HEK293T (cell line): ENCODE measurements at regions not wholly inside any gene's neighbourhood (a gene's known extent, or its start where the extent isn't known, plus 50 kb on each side); places are given as distances from the start of the nearest gene placed in this dataset.

Source experiments
- ARNT ChIP-seq: fragments of 450-650 bp; IDR thresholded peaks from 2 replicates; pipeline ENCODE4 v1.6.1; 2017; ENCODE audit warnings: mild to moderate bottlenecking
- BHLHE40 ChIP-seq: fragments of 450-650 bp; IDR thresholded peaks from 2 replicates; pipeline ENCODE4 v1.6.1; 2016; ENCODE audit warnings: mild to moderate bottlenecking, moderate library complexity, borderline replicate concordance
- ELF4 ChIP-seq: fragments of 450-650 bp; IDR thresholded peaks from 2 replicates; pipeline ENCODE4 v1.6.1; 2017; ENCODE audit warnings: antibody characterized with exemption
- FOXA1 ChIP-seq: fragments of 450-650 bp; IDR thresholded peaks from 2 replicates; pipeline ENCODE4 v1.6.1; 2016; ENCODE audit warnings: mild to moderate bottlenecking
- FOXK2 ChIP-seq: fragments of 450-650 bp; IDR thresholded peaks from 2 replicates; pipeline ENCODE4 v1.6.1; 2016; ENCODE audit warnings: mild to moderate bottlenecking
- FOXM1 ChIP-seq: fragments of 450-650 bp; IDR thresholded peaks from 2 replicates; pipeline ENCODE4 v1.6.1; 2017; ENCODE audit warnings: mild to moderate bottlenecking, borderline replicate concordance
- L3MBTL2 ChIP-seq: fragments of 450-650 bp; conservative IDR thresholded peaks from 2 replicates; pipeline ENCODE4 v1.6.1; 2016; ENCODE audit warnings: mild to moderate bottlenecking
- LEF1 ChIP-seq: fragments of 450-650 bp; IDR thresholded peaks from 2 replicates; pipeline ENCODE4 v1.6.1; 2017; ENCODE audit warnings: mild to moderate bottlenecking, borderline replicate concordance
- NFRKB ChIP-seq: fragments of 450-650 bp; IDR thresholded peaks from 2 replicates; pipeline ENCODE4 v1.6.1; 2016; ENCODE audit warnings: mild to moderate bottlenecking, moderate library complexity
- SP1 ChIP-seq: fragments of 450-650 bp; IDR thresholded peaks from 2 replicates; pipeline ENCODE4 v1.6.1; 2017
- SUZ12 ChIP-seq: fragments of 450-650 bp; IDR thresholded peaks from 2 replicates; pipeline ENCODE4 v1.6.1; 2016; ENCODE audit warnings: mild to moderate bottlenecking
- TARDBP ChIP-seq: fragments of 450-650 bp; IDR thresholded peaks from 2 replicates; pipeline ENCODE4 v1.6.1; 2016
- ZNF384 ChIP-seq: fragments of 450-650 bp; IDR thresholded peaks from 2 replicates; pipeline ENCODE4 v1.6.1; 2016

GRCh38 chr4:11496351-11496829 lies 67.7 kb upstream of the HS3ST1 start:
- no peak for TF ChIP-seq SUZ12
- no peak for TF ChIP-seq NFRKB
- TF ChIP-seq ELF4: no peak
- TF ChIP-seq FOXA1: no peak
- TF ChIP-seq SP1: no peak
- no peak for TF ChIP-seq TARDBP
- no peak for TF ChIP-seq FOXM1
- no peak for TF ChIP-seq BHLHE40
- TF ChIP-seq ARNT: no peak
- no peak for TF ChIP-seq L3MBTL2
- no peak for TF ChIP-seq ZNF384
- TF ChIP-seq FOXK2: no peak
- no peak for TF ChIP-seq LEF1
